ENCODE measurements at regions not wholly inside any gene's neighbourhood (a gene's known extent, or its start where the extent isn't known, plus 50 kb on each side); places are given as distances from the start of the nearest gene placed in this dataset.

GRCh38 chr2:62284980-62285379, 89.1 kb downstream of the B3GNT2 start:
- H3K4me1 ChIP-seq (ENCODE audit: control insufficient read depth in 2 of 2, insufficient read depth in 2 of 2, low read length in 2 of 2), result peaks cover 0 to 3% of the 10 kb centered on the region in 2 donors
- ChIA-PET CTCF (no interaction called here), POLR2A (no interaction called here)
- no peaks in the 10 kb centered on the region for H3K36me3 ChIP-seq (replicated peaks in 1 of 2; ENCODE audit: control extremely low read depth in 1 of 2, control insufficient read depth in 1 of 2, extremely low read depth in 1 of 2, insufficient read depth in 2 of 2, low read length in 1 of 2)
- DNase-seq (no peak), ATAC-seq (ENCODE audit: low read depth) (no peak)
- WGBS (ENCODE audit: insufficient coverage), result 100% methylated on average over 3 of the region's 4 CpGs
- no peak overlapping the region for H3K4me3 ChIP-seq (ENCODE audit: control extremely low read depth in 1 of 5, extremely low read depth in 1 of 5, insufficient read depth in 1 of 5, low read depth in 2 of 5, low read length in 4 of 5)
- H3K4me2 ChIP-seq (replicated peaks; ENCODE audit: low read depth, low read length, poor library complexity, severe bottlenecking), result no peak overlapping the region
- no peak for TF ChIP-seq EZH2 (IDR thresholded peaks at IDR 0.05; ENCODE audit: borderline replicate concordance, insufficient read depth, low read depth, low read length, poor library complexity, severe bottlenecking)
- TF ChIP-seq, protein P1, sequence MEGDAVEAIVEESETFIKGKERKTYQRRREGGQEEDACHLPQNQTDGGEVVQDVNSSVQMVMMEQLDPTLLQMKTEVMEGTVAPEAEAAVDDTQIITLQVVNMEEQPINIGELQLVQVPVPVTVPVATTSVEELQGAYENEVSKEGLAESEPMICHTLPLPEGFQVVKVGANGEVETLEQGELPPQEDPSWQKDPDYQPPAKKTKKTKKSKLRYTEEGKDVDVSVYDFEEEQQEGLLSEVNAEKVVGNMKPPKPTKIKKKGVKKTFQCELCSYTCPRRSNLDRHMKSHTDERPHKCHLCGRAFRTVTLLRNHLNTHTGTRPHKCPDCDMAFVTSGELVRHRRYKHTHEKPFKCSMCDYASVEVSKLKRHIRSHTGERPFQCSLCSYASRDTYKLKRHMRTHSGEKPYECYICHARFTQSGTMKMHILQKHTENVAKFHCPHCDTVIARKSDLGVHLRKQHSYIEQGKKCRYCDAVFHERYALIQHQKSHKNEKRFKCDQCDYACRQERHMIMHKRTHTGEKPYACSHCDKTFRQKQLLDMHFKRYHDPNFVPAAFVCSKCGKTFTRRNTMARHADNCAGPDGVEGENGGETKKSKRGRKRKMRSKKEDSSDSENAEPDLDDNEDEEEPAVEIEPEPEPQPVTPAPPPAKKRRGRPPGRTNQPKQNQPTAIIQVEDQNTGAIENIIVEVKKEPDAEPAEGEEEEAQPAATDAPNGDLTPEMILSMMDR (IDR thresholded peaks at IDR 0.05), result no peak
- H3K9ac ChIP-seq (ENCODE audit: low read length), result no peak overlapping the region
- no peaks in the 10 kb centered on the region for H3K27me3 Mint-ChIP-seq
- H4K20me1 ChIP-seq (ENCODE audit: control insufficient read depth, insufficient read depth, low read length, poor library complexity, severe bottlenecking), result no peaks in the 10 kb centered on the region
- no peak overlapping the region for H3K4me3 Mint-ChIP-seq
- peaks cover 9% of the 10 kb centered on the region for H3K9me3 Mint-ChIP-seq (ENCODE audit: insufficient read depth)
- peaks cover 0 to 33% (median 14%) of the 10 kb centered on the region in 3 donors for H3K9me3 ChIP-seq (ENCODE audit: control extremely low read depth in 1 of 3, control insufficient read depth in 2 of 3, insufficient read depth in 1 of 3, low read length in 2 of 3)
- no peak overlapping the region for H2AFZ ChIP-seq (ENCODE audit: insufficient read depth, low read depth, low read length, poor library complexity, severe bottlenecking)
- H3K79me2 ChIP-seq (ENCODE audit: control insufficient read depth, insufficient read depth, low read length), result no peaks in the 10 kb centered on the region
- H3K27ac ChIP-seq (ENCODE audit: low read length in 2 of 2), result no peak overlapping the region
- H3K27me3 ChIP-seq (replicated peaks in 1 of 4; ENCODE audit: control extremely low read depth in 1 of 4, control insufficient read depth in 3 of 4, insufficient read depth in 4 of 4, low read length in 3 of 4), result no peaks in the 10 kb centered on the region
- no peak overlapping the region for H3K27ac Mint-ChIP-seq
- H3K4me1 Mint-ChIP-seq, result peaks cover 2% of the 10 kb centered on the region
- intact Hi-C loops (cut with micrococcal nuclease), result no loop called here

DNA sequence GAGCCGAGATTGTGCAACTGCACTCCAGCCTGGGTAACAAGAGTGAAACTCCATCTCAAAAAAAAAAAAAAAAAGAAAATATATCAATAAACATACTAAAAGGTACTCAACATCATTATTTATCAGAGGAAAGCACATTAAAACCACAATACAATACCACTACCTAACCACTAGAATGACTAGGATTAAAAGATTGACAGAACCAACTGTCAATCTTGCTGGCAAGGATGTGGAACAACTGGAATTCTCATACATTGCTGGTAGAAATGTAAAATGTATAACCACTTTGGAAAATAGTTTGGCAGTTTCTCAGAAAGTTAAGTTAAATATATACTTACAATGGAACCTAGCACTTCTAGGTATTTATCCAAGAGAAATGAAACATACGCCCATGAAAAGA, 88.6 kb downstream of the B3GNT2 start:
- intact Hi-C loops (cut with micrococcal nuclease), result no loop called here
- no peak overlapping the region for H3K9ac ChIP-seq (ENCODE audit: low read length)
- WGBS (ENCODE audit: insufficient coverage), result no CpG with 5 or more reads among the region's 2 CpGs

More for the DNA sequence above, 88.6 kb downstream of the B3GNT2 start:
- peaks cover 2% of the 10 kb centered on the region for H3K4me1 Mint-ChIP-seq
- H3K9me3 Mint-ChIP-seq (ENCODE audit: insufficient read depth), result peaks cover 12% of the 10 kb centered on the region
- no peaks in the 10 kb centered on the region for H4K20me1 ChIP-seq (ENCODE audit: control insufficient read depth, insufficient read depth, low read length, poor library complexity, severe bottlenecking)
- peaks cover 0 to 3% of the 10 kb centered on the region in 2 donors for H3K4me1 ChIP-seq (ENCODE audit: control insufficient read depth in 2 of 2, insufficient read depth in 2 of 2, low read length in 2 of 2)
- no peak overlapping the region for H3K27ac ChIP-seq (ENCODE audit: low read length in 2 of 2)
- H3K4me3 Mint-ChIP-seq, result no peak overlapping the region
- H2AFZ ChIP-seq (ENCODE audit: insufficient read depth, low read depth, low read length, poor library complexity, severe bottlenecking), result no peak overlapping the region
- H3K4me2 ChIP-seq (replicated peaks; ENCODE audit: low read depth, low read length, poor library complexity, severe bottlenecking), result no peak overlapping the region
- ATAC-seq (ENCODE audit: low read depth), result no peak
- no peak overlapping the region for H3K4me3 ChIP-seq (ENCODE audit: control extremely low read depth in 1 of 5, extremely low read depth in 1 of 5, insufficient read depth in 1 of 5, low read depth in 2 of 5, low read length in 4 of 5)
- no peaks in the 10 kb centered on the region for H3K27me3 ChIP-seq (replicated peaks in 1 of 4; ENCODE audit: control extremely low read depth in 1 of 4, control insufficient read depth in 3 of 4, insufficient read depth in 4 of 4, low read length in 3 of 4)
- ChIA-PET POLR2A (no interaction called here), CTCF (no interaction called here)
- H3K27ac Mint-ChIP-seq, result no peak overlapping the region
- TF ChIP-seq, protein P1 (IDR thresholded peaks at IDR 0.05), result no peak
- no peak for TF ChIP-seq EZH2 (IDR thresholded peaks at IDR 0.05; ENCODE audit: borderline replicate concordance, insufficient read depth, low read depth, low read length, poor library complexity, severe bottlenecking)
- no peak for DNase-seq
- no peaks in the 10 kb centered on the region for H3K79me2 ChIP-seq (ENCODE audit: control insufficient read depth, insufficient read depth, low read length)
- H3K36me3 ChIP-seq (replicated peaks in 1 of 2; ENCODE audit: control extremely low read depth in 1 of 2, control insufficient read depth in 1 of 2, extremely low read depth in 1 of 2, insufficient read depth in 2 of 2, low read length in 1 of 2), result no peaks in the 10 kb centered on the region
- no peaks in the 10 kb centered on the region for H3K27me3 Mint-ChIP-seq
- H3K9me3 ChIP-seq (ENCODE audit: control extremely low read depth in 1 of 3, control insufficient read depth in 2 of 3, insufficient read depth in 1 of 3, low read length in 2 of 3), result peaks cover 0 to 34% (median 14%) of the 10 kb centered on the region in 3 donors

All from B cell (primary cell).